HG03469 (cell line): ENCODE measurements at regions not wholly inside any gene's neighbourhood (a gene's known extent, or its start where the extent isn't known, plus 50 kb on each side); places are given as distances from the start of the nearest gene placed in this dataset.

Source experiments
- ATAC-seq: cut with Tn5 transposase; IDR thresholded peaks from one replicate; pipeline ENCODE4 v1.9.1; 2021; ENCODE audit warnings: mild to moderate bottlenecking, moderate library complexity, moderate number of reproducible peaks; ENCODE audit not compliant: unreplicated experiment

DNA sequence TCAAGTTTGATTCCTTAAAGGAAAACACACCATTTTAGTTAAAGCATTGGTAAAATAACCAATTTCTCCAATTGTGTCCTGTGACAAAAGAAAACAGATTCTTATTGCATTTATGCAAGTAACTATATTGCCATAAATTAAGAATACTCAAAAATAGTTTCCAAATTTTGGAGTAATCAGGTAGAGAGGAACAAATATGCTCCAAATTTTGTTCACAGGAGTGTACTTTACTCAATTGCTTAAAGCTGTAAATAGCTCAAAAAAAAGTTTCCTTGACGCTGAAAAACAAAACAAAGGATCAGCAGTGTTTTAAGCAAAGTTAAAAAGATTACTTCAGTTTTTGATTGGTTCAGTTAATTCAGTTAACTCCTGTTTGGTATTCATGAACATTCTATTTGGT lies 52.2 kb upstream of the INHBA start:
- ATAC-seq, result no peak

DNA sequence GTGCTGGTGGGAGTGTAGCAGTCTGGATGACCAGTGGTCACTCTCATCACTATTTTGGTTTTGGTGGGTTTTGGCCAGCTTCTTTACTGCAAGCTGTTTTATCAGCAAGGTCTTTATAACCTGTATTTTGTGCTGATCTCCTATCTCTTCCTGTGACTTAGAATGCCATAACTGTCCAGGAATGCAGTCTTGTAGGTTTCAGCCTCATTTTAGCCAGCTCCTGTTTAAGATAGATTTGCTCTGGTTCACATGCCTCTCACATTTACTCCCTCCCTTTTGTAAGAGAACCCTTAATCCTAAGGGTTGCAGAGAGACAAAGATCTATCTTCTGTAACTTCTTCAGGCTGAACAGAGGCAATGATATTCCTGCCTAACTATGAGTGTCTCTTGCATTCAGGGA lies 51.2 kb upstream of the INHBA start:
- no peak for ATAC-seq
